ENCODE measurements at regions not wholly inside any gene's neighbourhood (a gene's known extent, or its start where the extent isn't known, plus 50 kb on each side); places are given as distances from the start of the nearest gene placed in this dataset.

GRCh38 chr5:143682929-143683386 lies 129.0 kb upstream of the HMHB1 start:
- H3K4me1 ChIP-seq: no peaks in the 10 kb centered on the region
- H3K27ac ChIP-seq: no peak overlapping the region
- intact Hi-C loops (cut with DNase I; ENCODE audit: low total_unique reads): no loop called here

DNA sequence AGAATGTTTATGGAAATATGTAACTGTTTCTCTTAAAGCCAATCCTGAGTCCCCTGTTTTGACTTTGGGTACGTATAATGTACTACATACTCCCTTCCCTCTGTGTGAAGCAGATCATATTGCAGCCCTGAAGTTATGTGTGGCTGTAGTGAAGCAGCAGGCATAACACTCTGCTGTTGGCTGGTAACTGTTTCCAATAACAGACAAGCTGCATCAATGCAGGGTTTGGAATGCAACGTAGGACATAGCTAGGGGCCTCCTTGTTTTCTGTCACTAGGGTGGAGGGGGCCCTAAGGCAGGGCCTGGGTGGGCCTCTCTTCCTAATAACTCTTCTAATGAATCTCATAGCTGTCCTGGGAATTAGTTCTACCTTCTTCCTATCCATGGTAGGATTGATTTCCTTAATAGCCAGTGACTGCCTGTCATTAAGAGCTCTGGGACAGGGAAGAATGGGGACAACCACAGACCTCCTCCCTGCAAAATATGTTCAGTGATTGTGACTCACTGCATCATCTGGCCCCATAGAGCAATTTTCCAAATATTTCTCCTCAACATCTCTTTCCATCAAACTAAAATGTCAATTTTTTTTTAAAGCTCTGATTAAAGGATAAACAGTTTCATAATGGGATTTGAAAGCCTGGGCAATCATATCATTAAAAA lies 129.6 kb upstream of the HMHB1 start:
- no peak for DNase-seq
- intact Hi-C loops (cut with DNase I; ENCODE audit: low total_unique reads): no loop called here

More at GRCh38 chr5:143682929-143683386, 129.0 kb upstream of the HMHB1 start:
- Histone ChIP-seq H3K36me3 (no peaks in the 10 kb centered on the region), H3K27me3 (no peaks in the 10 kb centered on the region), H3K4me3 (no peak overlapping the region), H3K9me3 (no peaks in the 10 kb centered on the region)
- TF ChIP-seq POLR2A (IDR thresholded peaks at IDR 0.05) (no peak), CTCF (IDR thresholded peaks at IDR 0.05) (no peak)
- no peak for DNase-seq

DNA sequence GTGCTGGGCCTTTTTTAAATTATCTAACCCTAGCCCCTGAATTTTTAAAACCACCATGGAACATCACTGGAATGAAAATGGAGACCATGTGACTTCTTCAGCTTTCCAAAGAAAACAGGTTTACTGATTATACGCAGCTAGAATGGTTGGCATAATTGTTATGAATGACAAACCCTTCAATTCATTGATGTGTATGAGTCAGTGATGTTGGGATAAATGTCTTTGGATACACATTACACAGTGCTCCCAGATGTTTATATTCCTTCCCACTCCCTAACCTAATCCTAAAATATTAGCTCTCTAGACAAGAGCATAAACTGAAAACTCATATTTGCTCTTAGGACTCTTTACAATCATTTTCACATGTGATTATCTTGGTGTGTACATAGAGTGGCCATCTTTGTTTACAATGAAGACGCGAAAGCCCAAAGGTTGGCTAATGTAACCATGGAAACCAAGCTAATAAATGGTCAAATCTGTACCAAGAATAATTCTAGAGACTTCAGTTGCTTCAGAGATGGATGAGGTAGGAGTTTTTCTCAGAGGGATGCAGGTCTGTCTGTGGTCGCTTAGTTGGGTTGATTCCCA lies 131.2 kb upstream of the HMHB1 start:
- H3K27ac ChIP-seq: no peak overlapping the region

More for the DNA sequence above, 129.6 kb upstream of the HMHB1 start:
- H3K27ac ChIP-seq: no peak overlapping the region
- no peak overlapping the region for H3K4me3 ChIP-seq
- no peaks in the 10 kb centered on the region for H3K4me1 ChIP-seq
- H3K36me3 ChIP-seq: no peaks in the 10 kb centered on the region
- TF ChIP-seq CTCF (IDR thresholded peaks at IDR 0.05) (no peak), POLR2A (IDR thresholded peaks at IDR 0.05) (no peak)
- no peaks in the 10 kb centered on the region for H3K27me3 ChIP-seq
- no peaks in the 10 kb centered on the region for H3K9me3 ChIP-seq

DNA sequence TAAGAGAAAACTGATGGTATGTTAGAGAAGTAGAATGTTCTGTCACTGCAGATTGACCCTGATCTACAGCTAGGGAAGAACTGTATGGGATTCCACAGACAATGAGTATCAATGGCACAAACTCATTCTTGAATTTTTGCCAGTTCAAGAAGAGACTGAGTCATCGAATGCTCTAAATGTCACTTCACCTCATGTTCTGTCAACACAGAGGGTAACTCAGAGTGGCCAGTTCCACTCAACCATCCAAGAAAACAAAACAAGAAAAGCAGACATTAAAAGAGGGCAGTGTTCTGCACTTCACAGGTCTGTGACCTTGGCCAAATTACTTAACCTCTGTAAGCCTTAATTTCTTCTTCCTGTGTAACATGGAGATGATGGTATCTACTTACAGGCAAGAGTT lies 132.2 kb upstream of the HMHB1 start:
- H3K9me3 ChIP-seq: no peaks in the 10 kb centered on the region
- no peak overlapping the region for H3K27ac ChIP-seq
- no peaks in the 10 kb centered on the region for H3K4me1 ChIP-seq
- no peaks in the 10 kb centered on the region for H3K27me3 ChIP-seq
- no peak for TF ChIP-seq POLR2A (IDR thresholded peaks at IDR 0.05)
- no peak for TF ChIP-seq CTCF (IDR thresholded peaks at IDR 0.05)
- no peaks in the 10 kb centered on the region for H3K36me3 ChIP-seq
- no peak for DNase-seq
- no peak overlapping the region for H3K4me3 ChIP-seq
- intact Hi-C loops (cut with DNase I; ENCODE audit: low total_unique reads): no loop called here

More for the DNA sequence above, 131.2 kb upstream of the HMHB1 start:
- intact Hi-C loops (cut with DNase I; ENCODE audit: low total_unique reads): no loop called here
- Histone ChIP-seq H3K9me3 (no peaks in the 10 kb centered on the region), H3K36me3 (no peaks in the 10 kb centered on the region), H3K4me3 (no peak overlapping the region), H3K27me3 (no peaks in the 10 kb centered on the region), H3K4me1 (no peaks in the 10 kb centered on the region)
- DNase-seq: no peak
- TF ChIP-seq CTCF (IDR thresholded peaks at IDR 0.05): no peak

DNA sequence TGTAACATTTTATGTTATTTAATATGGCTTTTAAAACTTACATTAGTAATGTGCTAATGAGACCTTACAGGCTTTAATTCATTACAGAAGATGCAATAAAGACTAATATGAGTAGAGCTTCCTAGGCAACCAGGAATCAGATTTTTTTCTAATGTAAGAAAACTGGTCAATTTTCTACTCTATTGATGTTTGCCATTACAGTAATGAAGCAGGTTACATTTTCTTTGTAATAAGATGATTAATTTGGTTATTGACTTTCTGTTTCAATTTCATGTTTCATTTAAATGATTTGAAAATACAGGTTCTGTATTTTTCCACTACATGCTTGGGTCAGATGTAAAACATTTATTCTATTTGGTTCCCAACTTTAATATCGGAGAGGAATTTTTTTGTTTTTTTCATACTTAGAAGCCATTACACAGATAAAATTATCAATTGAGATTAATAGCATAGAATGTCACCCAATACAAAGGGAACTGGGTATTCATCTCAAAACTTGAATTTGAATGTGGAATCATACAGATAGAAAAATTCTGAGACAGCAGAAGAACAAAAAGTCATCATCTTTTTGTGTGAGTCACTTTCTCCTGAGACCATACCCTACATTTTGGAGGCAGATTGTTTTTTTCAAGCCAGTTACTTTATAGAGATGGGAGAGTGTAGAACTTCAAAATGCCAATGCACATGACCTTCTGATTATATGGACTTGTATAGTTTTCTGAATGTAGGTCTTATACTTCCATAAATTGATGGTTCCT lies 133.6 kb upstream of the HMHB1 start:
- Histone ChIP-seq H3K27me3 (no peaks in the 10 kb centered on the region), H3K27ac (no peak overlapping the region), H3K4me3 (no peak overlapping the region), H3K36me3 (no peaks in the 10 kb centered on the region), H3K4me1 (no peaks in the 10 kb centered on the region), H3K9me3 (no peaks in the 10 kb centered on the region)
- no peak for DNase-seq
- intact Hi-C loops (cut with DNase I; ENCODE audit: low total_unique reads): no loop called here
- TF ChIP-seq CTCF (IDR thresholded peaks at IDR 0.05) (no peak), POLR2A (IDR thresholded peaks at IDR 0.05) (no peak)

Measured in uterus (tissue), 3 donors.